Fibroblast of skin of right biceps (primary cell): ENCODE measurements at regions not wholly inside any gene's neighbourhood (a gene's known extent, or its start where the extent isn't known, plus 50 kb on each side); places are given as distances from the start of the nearest gene placed in this dataset.
"Not testable (repeated sequence)": the region's sequence is repeated elsewhere in the genome, so short reads cannot be mapped to it uniquely, and the experiment has no call there.

ENCODE experiments used
- DNase-seq: peaks from one replicate; pipeline ENCODE4 v3.0.0-alpha.2; 2013

DNA sequence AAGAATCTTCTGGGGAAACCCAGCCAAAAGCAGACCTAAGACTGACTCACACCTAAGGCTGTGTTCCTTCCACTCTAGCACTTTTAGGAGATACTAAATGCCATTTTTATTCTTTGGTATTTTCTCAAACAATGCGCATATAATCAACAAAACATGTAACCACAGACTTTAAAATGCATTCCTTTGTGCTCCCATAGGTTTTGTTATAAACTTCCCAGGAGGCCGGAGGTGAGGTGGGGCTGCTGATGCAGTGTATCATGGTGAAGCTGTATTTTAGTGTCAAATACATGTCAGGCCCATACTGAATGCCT, 155.2 kb downstream of the BTBD3 start:
- peak; percentile 81 for DNase-seq

DNA sequence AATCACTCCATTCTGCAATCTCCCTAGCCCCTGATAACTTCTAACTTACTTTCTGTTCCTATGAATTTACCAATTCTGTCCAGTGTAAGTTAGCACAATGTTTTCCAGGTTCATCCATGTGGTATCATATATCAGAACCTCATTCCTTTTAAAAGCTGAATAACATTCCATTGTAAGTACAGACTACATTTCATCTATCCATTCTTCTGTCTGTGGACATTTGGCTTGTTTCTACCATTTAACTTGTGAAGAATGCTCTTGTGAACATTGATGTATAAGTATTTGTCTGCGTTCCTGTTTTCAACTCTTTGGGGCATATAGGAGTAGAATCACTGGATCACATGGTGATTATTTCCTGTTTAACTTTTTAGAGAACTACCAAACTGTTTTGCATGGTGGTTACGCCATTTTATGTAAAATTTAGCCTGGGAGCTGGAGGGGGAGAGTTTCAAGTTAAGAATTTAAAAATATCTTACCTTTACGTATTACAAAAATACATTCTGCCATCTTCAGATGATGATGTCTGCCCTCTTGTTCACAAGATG, 156.5 kb downstream of the BTBD3 start:
- DNase-seq: peak; percentile 22

DNA sequence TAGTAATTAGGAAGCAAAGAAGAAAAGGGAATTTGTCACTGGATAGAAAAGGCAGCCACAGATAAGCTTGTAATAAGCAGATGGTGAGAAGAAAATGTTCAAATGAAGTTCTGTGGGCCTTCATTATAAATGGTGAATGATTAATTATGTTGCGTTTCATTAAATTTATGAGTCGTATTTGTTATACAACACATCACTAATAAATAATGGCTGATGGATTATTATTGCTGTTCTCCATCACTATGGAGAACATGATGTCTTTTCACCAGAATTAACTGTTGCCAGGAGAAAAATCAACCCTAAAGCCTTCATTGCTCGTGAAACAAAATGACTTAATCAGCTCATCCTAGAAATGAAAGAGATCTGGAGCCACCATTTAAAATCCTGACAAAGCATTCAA, 158.5 kb downstream of the BTBD3 start:
- DNase-seq: no peak

DNA sequence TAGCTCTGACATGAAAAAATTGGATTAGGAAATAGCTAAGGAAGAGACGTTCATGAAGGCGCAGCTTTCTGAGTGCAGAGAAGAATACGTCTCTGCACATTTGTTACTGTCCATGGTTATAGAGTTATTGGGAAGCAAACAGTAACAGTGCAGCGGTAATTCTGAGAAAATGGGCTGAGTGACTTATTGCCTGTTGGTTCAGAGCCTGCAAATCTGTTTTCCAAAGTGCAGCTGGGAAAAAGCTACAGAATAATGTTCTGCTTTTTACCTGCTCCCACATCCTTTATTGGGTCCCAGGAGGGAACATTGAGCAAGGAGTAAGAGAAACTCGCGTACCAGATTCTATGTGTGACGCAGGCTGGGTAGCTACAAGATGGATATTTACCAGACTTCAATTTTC, 160.2 kb downstream of the BTBD3 start:
- no peak for DNase-seq

DNA sequence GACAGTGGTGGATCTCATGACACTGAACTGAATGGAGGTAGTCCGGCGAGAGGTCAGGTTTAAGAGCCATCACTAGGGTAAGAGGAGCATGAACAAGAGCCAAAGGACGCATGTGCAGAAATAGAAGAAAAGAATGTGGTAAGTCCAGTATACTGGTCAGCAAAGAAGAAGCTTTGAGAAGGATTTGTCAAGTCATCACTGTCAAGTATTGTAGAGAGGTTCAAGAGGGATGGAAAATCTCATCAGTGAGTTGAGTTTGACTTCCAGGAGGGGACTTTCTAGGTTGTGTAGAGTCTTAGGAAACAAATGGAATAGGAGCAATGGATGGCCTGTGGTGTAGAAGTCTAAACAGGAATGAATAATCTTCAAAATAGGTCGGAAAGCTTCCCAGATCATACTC, 161.8 kb downstream of the BTBD3 start:
- DNase-seq: no peak

DNA sequence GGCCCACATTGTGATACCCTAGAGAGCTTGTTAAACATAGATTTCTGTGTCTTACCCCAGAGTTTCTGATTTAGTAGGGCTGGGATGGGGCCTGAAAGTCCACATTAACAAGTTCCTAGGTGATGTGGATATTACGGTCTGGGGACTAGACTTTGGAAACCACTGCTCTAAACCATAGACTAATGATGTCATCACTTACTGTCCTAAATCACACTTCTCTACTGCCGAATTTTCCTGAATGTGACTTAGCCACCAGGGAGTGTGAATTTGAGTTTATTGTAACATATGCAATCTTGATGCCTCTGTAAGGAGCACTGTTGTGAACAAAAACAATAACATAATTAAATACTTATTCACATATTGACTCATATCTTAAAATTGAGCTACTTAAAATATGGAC, 165.6 kb downstream of the BTBD3 start:
- DNase-seq: no peak

DNA sequence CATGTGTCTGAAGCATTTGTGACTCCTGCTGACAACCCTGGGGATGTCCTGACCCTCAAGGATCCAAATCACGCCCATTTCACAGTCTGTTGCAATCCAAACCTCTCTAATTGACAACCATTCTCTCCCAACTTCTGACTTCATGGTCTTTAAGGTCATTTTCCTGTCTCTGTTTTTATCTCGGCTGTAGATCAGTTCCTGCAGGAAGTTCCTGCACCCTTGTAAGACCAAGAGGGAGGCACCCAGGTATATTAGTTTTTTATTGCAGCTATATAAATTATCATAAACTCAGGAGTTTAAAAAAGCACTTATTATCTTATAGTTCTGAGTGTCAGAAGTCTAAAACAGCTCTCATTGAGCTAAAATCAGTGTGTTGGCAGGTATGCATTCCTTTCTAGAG, 166.8 kb downstream of the BTBD3 start:
- DNase-seq: no peak

DNA sequence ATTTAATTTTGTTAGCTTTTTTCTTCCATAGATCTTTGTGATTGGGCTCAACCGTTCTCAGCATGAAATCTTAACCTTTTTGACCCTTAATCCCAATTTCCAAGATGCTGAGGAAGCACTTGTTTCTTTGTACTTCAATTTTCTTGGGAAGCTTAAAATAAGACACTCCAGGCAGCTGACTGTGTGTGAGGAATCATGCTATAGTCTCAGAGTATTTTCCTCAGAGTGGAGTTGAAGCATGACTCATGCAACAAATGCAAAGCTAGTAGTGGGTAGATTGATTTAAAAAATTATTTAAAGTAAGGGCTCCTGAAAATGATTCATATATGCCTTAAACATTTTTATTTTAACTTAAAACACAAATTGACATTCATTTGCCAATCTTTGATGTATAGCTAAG, 168.7 kb downstream of the BTBD3 start:
- DNase-seq: peak; percentile 50

DNA sequence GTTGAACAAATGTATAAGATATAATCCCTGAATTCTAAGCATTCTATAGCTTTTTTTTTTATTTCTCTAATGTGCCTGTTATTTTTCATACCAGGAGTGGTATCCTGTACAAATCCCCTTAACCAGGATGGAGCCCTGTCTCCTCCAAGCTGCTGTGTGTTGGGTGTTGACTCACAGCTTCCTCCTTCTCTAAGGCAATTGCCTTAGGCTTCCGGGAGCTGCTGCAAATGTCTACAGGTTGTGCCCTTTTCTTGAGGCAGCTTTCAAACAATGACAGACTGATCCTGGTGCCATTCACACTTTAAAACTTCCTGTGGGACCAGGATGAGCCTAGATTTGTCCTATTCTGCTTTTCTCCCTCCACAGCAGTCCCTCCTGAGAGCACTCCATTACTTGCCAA, 173.2 kb downstream of the BTBD3 start:
- DNase-seq: no peak

DNA sequence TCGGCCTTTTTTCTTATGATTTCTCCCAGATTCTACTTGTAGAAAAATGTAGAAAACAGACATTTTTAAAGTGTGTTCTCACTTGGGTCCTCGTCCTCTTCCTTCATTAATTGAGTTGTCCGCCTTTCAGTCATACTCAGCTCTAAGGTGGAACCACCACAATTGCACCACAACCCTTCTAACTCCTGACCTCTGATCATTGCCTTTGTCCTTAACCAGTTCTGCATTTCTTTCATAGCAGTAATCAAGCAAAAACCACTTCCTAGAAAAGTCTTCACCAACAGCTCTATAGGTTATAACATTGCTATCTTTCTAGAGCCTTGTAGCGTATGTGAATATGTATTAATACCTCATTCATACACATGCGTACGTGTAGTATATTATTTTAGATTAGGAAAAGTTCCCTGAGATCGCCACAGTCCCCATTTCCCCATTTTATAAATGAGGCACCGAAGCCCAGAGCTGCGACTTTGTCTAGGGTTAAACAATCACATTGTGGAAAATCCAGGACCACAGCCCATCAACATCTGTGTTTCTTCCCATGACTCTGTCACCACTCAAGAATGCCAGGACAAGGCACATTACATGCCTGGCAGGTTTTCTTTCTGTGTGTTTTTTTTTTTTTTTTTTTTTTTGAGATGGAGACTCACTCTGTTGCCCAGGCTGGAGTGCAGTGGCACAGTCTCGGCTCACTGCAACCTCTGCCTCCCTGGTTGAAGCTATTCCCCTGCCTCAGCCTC, 175.5 kb downstream of the BTBD3 start:
- no peak for DNase-seq

DNA sequence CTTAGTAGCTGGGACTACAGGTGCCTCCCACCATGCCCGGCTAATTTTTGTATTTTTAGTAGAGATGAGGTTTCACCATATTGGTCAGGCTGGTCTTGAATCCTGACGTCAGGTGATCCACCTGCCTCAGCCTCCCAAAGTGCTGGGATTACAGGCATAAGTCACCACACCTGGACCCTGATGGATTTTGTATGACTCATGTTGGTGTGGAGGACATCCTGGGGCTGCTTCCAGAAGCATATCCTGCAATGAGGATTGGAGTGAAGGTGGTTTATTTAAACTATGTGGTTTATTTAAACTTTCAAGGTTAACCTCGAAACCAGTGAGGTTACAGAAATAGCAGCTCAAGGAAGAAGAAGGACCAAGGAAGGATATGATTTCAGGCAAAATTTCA, 176.1 kb downstream of the BTBD3 start:
- not testable (repeated sequence) for DNase-seq

DNA sequence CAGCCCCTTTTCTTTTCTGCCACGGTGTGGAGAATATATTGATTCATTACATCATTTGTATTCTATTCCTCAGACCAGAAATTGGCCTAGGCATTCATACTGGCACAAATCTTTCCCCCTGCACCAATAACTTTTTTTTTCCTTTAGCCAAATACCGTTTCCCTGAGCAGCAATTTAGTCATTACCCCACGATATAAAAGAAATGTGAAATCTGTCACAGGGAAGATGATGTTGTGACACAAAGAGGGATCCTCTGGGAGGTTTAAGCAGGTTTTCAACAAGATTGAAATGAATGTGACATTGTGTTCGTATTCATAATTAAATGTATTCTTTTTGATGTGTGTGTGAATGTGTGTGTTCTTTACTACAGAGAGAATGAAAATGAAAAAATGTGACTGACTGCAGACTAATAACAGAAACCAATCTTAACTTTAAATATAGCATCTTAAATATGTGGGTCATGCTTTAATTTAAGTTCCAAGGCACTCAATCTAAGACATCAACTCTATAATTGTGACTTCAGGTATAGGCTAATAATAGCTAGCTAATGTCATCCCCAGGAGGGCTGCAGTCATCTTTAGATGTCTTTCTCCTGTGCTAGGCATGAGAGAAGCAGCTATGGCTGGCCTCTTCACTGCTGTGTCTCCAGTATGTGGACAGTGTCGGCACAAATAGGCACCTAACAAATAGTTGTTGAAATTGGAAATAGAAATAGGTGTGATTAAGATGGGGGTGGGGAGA, 177.7 kb downstream of the BTBD3 start:
- DNase-seq: no peak

DNA sequence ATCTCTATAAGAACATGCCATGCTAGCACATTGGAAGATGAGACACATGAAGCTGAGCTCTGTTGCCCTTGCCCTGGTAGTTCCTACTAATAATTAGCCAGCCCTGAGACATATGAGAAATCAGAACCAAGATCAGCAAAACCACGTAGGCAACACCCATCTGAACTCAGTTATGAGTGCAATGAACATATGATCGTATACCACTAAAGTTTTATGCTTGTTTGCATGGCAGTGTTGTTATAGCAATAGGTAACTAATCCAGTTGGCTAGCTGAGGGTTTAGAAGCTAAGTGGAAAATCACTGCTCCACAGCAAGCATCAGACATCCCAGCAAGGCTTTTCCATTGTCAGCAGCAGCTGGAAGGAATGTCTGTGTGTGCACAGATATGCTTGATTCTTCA, 180.7 kb downstream of the BTBD3 start:
- DNase-seq: no peak

DNA sequence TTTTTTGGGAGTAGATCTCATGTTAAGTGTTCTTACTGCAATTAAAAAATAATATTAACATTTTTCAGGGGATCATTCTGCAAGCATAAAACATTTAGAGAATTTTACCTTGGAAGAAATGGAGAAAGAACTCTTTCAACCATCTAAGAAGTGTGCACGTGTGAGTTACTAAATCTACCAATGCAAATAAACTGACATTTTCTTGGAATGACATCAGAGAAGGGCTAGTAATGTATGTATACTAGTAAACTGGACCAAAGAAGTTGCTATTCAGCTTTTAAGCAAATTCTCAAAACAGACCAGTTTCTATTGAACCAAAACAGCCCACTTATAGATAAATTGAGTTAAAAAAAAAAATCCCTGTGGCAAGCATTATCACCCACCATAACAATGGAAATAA, 191.2 kb downstream of the BTBD3 start:
- no peak for DNase-seq

DNA sequence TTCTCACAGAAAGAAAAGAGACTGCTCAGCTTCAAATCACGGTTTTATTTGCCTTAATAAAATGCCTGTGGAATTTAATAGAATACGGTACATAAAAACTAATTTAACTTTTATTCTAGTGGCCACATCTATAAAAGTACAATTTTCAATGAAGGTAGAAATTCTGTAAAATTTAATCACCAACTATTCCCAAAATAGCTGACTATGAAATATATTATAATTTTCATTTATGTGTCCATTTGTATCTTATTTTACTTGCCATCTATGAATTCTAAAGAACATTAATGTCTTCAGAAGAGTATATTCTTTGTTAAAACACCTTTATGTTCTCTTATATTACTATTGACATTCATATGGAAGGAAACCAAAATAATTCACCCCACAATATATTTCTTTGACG, 192.6 kb downstream of the BTBD3 start:
- DNase-seq: no peak

DNA sequence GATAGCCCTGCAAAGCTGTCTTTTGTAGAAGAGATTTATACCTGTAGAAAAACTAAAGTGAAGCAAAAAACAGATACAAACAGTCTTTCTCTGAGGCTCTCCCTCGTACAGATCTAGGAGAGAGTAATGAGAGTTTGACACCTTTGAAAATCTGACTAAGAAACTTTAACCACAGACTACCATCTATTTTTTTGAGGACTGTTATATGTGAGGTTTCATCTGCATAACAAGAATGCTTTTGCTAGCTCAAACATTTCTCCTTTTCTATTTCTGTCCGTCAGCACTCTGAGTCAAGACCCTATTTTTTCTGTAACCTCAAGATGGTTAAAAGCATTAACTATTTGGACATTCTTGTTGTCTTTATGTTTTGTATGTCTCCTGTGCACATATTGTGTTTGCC, 193.0 kb downstream of the BTBD3 start:
- DNase-seq: peak; percentile 75

DNA sequence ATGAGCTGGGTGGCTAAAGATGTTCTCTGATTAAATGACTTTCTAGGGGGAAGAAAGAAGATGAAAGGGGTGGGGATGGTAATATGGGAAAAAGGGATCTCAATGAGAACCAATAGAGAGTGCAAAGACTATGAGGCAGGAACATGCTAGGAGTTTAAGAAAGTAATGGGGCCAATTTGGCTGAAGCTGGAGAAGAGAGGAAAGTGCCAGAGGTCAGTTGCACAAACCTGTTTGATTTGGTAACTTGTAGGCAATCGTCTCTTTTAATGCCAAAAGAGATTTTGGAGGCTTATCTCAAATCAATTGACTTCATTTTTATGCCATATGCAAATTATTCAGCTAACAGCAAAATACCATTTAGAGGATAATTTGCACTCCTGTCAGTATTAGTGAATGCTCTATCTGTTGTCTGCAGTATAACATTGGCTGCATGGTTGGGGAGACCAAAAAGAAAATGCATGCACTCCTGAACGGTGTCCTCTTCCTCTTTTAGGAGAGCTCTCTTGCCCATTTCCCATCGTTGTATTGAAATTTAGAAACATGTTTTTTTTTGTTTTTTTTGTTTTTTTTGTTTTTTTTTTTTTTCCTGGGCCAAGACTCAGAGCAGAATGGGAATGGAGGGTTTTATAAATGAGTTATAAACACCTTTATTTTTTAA, 193.9 kb downstream of the BTBD3 start:
- no peak for DNase-seq

DNA sequence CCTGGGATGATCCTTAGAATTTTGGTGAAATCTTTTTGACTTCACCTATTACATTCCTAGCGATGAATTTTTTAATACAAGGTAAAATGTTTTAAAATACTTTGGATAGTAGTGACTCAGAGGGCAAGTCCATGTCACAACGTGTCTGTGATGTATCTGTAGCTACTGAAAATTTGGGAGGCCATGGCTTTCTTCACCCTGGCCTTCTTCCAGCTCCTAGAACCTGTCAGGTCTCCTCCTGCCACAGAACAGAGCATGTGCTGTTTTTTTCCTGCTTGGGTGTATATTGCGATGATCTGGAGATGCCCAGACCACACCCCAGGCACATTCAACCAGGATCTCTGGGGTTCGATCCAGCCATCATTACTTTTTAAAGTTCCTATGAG, 194.4 kb downstream of the BTBD3 start:
- no peak for DNase-seq

DNA sequence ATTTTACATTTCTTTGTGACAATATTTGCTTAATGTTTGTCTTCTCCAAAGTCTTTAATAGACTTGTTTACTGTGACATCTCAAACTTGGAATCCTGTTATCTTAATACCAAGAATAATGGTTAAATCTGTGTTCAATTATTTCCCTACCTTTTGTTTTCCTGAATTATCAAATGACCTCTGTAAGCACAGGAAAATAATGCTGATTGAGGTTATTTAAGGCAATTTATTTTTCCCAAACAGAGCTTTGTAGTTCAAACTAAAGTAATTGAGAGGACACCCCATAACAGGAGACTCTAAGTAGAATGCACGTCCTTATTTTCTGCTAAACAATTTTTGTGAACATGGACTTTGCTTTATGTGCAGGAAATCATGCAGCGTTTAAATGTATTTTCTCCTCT, 195.0 kb downstream of the BTBD3 start:
- DNase-seq: no peak

DNA sequence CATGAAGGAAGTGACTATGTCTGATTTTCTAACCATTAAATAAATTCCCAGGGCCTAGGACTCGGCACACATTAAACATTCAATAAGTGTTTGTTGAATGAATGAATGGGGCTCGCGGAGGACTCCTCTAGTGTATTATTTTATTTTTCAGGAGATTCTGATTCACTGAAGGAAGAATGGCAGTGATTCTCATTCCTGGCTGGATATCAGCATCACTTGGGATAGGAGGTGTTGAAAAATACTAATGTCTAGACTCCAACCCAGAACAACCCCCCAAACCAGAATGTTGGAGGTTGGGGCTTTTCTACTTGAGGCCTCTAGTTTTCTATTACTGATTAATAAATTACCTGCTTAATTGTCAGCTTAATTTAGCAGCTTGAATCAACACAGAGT, 195.4 kb downstream of the BTBD3 start:
- DNase-seq: no peak

DNA sequence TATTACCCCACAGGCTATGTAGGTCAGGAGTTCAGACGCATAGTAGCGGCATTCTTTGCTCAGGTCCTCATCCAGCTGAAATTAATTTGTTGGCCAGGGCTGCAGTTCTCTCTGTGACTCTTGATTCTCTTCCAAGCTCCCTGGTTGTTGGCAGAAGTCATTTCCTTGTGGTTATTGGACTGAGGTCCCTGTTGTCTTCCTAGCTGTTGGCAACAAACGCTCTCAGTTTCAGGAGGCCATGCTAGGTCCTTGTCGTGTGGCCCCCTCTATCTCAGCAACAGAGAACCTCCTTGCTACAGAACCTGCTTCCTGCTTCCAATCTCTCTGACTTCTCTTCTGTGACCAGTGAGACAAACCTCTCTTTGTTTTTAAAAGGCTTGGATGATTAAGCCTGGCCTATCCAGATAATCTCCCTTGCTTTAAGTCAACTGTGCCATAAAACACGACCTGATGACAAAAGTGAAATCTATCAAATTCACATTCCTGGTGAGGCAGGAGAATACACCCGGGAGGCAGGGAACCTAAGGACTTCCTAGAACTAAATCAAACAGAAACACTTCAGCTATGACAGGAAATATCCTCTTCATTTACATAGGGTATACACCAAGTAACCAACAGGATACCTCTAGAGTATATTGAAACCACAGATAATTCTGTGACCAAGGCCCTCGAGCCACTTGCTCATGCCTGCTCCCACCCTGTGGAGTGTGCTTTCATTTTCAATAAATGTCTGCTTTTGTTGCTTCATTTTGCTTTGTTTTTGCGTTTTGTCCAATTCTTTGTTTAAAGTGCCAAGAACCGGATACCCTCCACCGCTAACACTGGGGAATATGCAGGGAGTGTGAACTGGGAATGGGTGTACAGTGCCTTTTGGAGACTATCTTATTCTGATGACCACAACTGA, 196.0 kb downstream of the BTBD3 start:
- peak; percentile 95 for DNase-seq

DNA sequence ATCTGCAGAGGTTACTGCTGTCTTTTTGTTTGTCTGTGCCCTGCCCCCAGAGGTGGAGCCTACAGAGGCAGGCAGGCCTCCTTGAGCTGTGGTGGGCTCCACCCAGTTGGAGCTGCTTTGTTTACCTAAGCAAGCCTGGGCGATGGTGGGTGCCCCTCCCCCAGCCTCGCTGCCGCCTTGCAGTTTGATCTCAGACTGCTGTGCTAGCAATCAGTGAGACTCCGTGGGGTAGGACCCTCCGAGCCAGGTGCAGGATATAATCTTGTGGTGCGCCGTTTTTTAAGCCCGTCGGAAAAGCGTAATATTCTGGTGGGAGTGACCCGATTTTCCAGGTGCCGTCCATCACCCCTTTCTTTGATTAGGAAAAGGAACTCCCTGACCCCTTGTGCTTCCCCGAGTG, 211.4 kb downstream of the BTBD3 start:
- DNase-seq: not testable (repeated sequence)

DNA sequence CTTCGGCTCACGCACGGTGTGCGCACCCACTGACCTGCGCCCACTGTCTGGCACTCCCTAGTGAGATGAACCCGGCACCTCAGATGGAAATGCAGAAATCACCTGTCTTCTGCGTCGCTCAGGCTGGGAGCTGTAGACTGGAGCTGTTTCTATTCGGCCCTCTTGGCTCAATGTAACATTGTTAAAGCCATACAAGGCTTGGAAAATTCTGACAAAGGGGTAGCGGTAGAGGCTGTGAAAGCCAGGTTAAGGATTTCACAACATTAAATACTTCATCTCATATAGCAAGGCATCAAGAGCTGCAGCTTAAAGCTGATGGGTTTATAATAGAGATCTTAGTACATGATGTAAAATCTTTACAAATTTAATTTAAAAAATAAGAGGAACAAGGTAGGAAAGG, 211.8 kb downstream of the BTBD3 start:
- DNase-seq: not testable (repeated sequence)
